Tibial nerve (tissue), 4 donors: ENCODE measurements at regions not wholly inside any gene's neighbourhood (a gene's known extent, or its start where the extent isn't known, plus 50 kb on each side); places are given as distances from the start of the nearest gene placed in this dataset.
A peak's percentile ranks its signal among the peaks of the same experiment; 100 is the strongest.

Experiments used
- DNase-seq, 2 donors: peaks; one replicate each; pipeline ENCODE4 v3.0.0-alpha.2; 2019; ENCODE audit warnings: low spot score in 2 of 2
- H3K27ac ChIP-seq, 4 donors: fragments of 200-600 bp; sonication (generic) in 3 of 4; one replicate each; pipeline ENCODE4 v1.5.1; 2017 to 2019; ENCODE audit warnings: mild to moderate bottlenecking in 1 of 4
- H3K27me3 ChIP-seq, 2 donors: fragments of 200-600 bp; sonication (generic) in 1 of 2; one replicate each; pipeline versions ENCODE4 v1.5.1 to v1.6.0; 2017 to 2019
- H3K36me3 ChIP-seq, 3 donors: fragments of 200-600 bp; sonication (generic); one replicate each; pipeline ENCODE4 v1.5.1; 2018 to 2019
- H3K4me1 ChIP-seq, 4 donors: fragments of 200-600 bp; sonication (generic) in 3 of 4; one replicate each; pipeline ENCODE4 v1.5.1; 2017 to 2019
- H3K4me3 ChIP-seq, 4 donors: fragments of 200-600 bp; sonication (generic) in 3 of 4; one replicate each; pipeline ENCODE4 v1.5.1; 2017 to 2019; ENCODE audit warnings: mild to moderate bottlenecking in 1 of 4, moderate library complexity in 1 of 4
- H3K9me3 ChIP-seq, 4 donors: fragments of 200-600 bp; sonication (generic) in 3 of 4; one replicate each; pipeline ENCODE4 v1.5.1; 2017 to 2019
- EP300 ChIP-seq, 2 donors: sonication (generic); formaldehyde crosslinking; IDR thresholded peaks; one replicate each; pipeline ENCODE4 v1.6.1; 2017; ENCODE audit warnings: antibody characterized with exemption in 2 of 2, mild to moderate bottlenecking in 1 of 2
- POLR2A ChIP-seq, 2 donors: fragments of 450-650 bp; IDR thresholded peaks; one replicate each; pipeline ENCODE4 v1.6.1; 2017; ENCODE audit warnings: antibody characterized with exemption in 2 of 2, mild to moderate bottlenecking in 2 of 2, moderate library complexity in 2 of 2
- WGBS, 2 donors: methylation state at CpG; one replicate each; pipeline ENCODE4 v1.1.5; 2018; 5-methylcytosine and 5-hydroxymethylcytosine counted together
- TF ChIP-seq, protein P1 (sequence below), 5 experiments: fragments of 200-600 bp in 3 of 5; fragments of 450-650 bp in 2 of 5; sonication (generic) in 3 of 5; IDR thresholded peaks; one replicate each; pipeline ENCODE4 v1.5.1; 2016 to 2019; ENCODE audit warnings: antibody characterized with exemption in 5 of 5, mild to moderate bottlenecking in 3 of 5, moderate library complexity in 2 of 5

DNA sequence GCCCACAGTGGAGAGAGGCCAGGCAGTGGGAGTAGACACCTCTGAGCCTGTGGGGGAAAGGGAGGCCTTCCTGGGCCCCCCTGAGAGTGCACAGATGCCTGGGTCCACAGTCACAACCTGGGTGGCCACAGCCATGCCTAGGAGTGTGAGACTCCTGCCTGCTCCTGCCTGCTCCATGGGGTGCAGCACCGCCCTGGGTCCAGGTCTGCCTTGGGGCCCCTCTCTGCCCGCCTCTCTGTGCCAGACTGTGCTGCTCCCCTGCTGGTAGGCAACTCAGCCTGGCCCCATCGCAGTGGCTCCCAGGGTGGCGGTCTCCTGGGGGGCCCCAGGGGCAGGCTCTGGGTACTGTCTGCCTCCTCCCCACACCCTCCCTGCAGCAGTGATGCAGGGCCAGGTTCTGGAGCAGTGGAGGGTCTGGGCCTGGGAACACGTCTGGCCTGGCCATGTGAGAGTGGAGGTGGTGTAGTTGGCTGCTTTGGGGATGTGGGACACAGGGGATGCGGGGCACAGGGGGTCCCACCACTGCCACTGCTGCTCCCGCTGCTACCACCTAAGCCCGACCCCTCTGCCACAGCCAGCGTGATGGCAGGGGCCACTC, 60.1 kb upstream of the DLX2 start:
- no peaks in the 10 kb centered on the region for H3K27me3 ChIP-seq
- whole genome bisulfite sequencing, 2 donors, result 91 to 96% methylated on average over 6 to 8 of the region's 9 CpGs
- no peak overlapping the region for H3K4me3 ChIP-seq
- TF ChIP-seq POLR2A (IDR thresholded peaks at IDR 0.05), result no peak
- no peak for TF ChIP-seq EP300 (IDR thresholded peaks at IDR 0.05)
- TF ChIP-seq, protein P1, sequence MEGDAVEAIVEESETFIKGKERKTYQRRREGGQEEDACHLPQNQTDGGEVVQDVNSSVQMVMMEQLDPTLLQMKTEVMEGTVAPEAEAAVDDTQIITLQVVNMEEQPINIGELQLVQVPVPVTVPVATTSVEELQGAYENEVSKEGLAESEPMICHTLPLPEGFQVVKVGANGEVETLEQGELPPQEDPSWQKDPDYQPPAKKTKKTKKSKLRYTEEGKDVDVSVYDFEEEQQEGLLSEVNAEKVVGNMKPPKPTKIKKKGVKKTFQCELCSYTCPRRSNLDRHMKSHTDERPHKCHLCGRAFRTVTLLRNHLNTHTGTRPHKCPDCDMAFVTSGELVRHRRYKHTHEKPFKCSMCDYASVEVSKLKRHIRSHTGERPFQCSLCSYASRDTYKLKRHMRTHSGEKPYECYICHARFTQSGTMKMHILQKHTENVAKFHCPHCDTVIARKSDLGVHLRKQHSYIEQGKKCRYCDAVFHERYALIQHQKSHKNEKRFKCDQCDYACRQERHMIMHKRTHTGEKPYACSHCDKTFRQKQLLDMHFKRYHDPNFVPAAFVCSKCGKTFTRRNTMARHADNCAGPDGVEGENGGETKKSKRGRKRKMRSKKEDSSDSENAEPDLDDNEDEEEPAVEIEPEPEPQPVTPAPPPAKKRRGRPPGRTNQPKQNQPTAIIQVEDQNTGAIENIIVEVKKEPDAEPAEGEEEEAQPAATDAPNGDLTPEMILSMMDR (IDR thresholded peaks at IDR 0.05), result no peak
- H3K9me3 ChIP-seq, result peaks cover 0 to 11% (median 0%) of the 10 kb centered on the region in 4 donors
- H3K36me3 ChIP-seq, result no peaks in the 10 kb centered on the region
- no peak for DNase-seq
- H3K27ac ChIP-seq, result no peak overlapping the region
- no peaks in the 10 kb centered on the region for H3K4me1 ChIP-seq

- TF ChIP-seq, protein P1 (IDR thresholded peaks at IDR 0.05), result no peak
- no peak for TF ChIP-seq EP300 (IDR thresholded peaks at IDR 0.05)
- no peak for TF ChIP-seq POLR2A (IDR thresholded peaks at IDR 0.05)
- no peaks in the 10 kb centered on the region for H3K27me3 ChIP-seq
- WGBS, 2 donors, result 65 to 79% methylated on average over 3 of the region's 3 CpGs
- peaks cover 0 to 12% (median 3%) of the 10 kb centered on the region in 4 donors for H3K4me1 ChIP-seq
- H3K9me3 ChIP-seq, result no peaks in the 10 kb centered on the region
- no peak overlapping the region for H3K4me3 ChIP-seq
- no peak overlapping the region for H3K27ac ChIP-seq
- H3K36me3 ChIP-seq, result no peaks in the 10 kb centered on the region
- DNase-seq, result no peak
Measured at GRCh38 chr2:172168917-172169346, 66.2 kb upstream of the DLX2 start.

DNA sequence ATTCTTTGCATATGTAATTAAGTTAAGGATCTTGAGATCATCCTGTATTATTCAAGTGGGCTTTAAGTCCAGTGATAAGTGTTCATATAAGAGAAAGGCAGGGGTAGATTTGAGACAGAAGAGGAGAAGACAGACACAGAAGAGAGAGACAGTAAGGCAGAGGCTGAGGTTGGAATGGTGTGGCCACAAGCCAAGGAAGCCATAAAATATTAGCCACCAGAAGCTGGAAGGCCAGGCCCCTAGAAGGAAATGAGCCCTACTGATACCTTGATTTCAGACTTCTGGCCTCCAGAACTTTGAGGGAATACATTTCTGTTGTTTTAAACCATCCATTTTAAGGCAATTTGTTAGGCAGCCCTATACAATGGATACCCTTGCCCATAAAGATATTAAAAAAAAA, 66.9 kb upstream of the DLX2 start:
- Histone ChIP-seq H3K36me3 (no peaks in the 10 kb centered on the region), H3K27ac (no peak overlapping the region), H3K4me3 (no peak overlapping the region), H3K27me3 (no peaks in the 10 kb centered on the region), H3K9me3 (no peaks in the 10 kb centered on the region), H3K4me1 (peaks cover 0 to 12% (median 3%) of the 10 kb centered on the region in 4 donors)
- no peak for DNase-seq
- TF ChIP-seq EP300 (IDR thresholded peaks at IDR 0.05), result no peak
- TF ChIP-seq, protein P1 (IDR thresholded peaks at IDR 0.05), result no peak
- TF ChIP-seq POLR2A (IDR thresholded peaks at IDR 0.05), result no peak

GRCh38 chr2:172172513-172173173, 69.9 kb upstream of the DLX2 start:
- peak overlapping the region; percentile 53 to 84 (median 60) for H3K27ac ChIP-seq
- H3K9me3 ChIP-seq, result no peaks in the 10 kb centered on the region
- H3K4me3 ChIP-seq, result peak overlapping the region; percentile 46 to 78 (median 60)
- H3K4me1 ChIP-seq, result peaks cover 0 to 12% (median 3%) of the 10 kb centered on the region in 4 donors
- DNase-seq, result peak; percentile 53 to 55
- no peaks in the 10 kb centered on the region for H3K27me3 ChIP-seq
- 2% methylated on average over 45 to 54 of the region's 58 CpGs for WGBS, 2 donors
- no peaks in the 10 kb centered on the region for H3K36me3 ChIP-seq
- peak in 1 of 2 donors; percentile 38 for TF ChIP-seq EP300 (IDR thresholded peaks at IDR 0.05)
- TF ChIP-seq, protein P1 (IDR thresholded peaks at IDR 0.05), result peak; percentile 72 to 96 (median 92)
- TF ChIP-seq POLR2A (IDR thresholded peaks at IDR 0.05), result no peak

DNA sequence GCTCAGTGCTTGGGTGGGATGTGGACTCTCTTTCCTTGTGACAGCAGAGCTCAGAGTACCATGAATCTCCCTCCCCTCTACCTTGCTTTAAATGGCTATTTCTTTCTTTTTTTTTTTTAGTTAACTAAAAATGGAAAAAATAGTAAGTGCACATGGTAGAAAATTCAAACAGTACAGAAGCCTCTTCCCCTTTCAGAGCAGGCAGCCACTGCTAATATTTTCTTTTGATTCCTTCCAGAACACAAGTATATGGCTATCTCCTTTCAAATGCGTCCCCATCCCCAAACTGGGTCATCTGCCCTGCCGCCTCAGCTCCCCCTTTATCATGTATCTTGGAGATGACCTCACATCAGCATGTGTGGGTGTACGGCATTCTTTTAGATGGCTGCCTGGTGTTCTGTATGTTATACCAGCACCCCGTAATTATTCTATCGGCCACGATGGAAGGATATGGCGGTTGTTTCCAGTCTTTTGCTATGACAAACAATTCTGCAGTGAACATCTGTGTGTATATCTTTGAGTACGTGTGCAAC, 70.5 kb upstream of the DLX2 start:
- WGBS, 2 donors, result 82 to 86% methylated on average over 8 of the region's 8 CpGs
- H3K4me1 ChIP-seq, result peaks cover 0 to 17% (median 3%) of the 10 kb centered on the region in 4 donors
- no peaks in the 10 kb centered on the region for H3K9me3 ChIP-seq
- H3K27me3 ChIP-seq, result no peaks in the 10 kb centered on the region
- H3K36me3 ChIP-seq, result no peaks in the 10 kb centered on the region
- no peak for DNase-seq
- H3K27ac ChIP-seq, result peak overlapping the region in 2 of 4 donors; percentile 55 to 84
- H3K4me3 ChIP-seq, result peak overlapping the region in 2 of 4 donors; percentile 51 to 70
- TF ChIP-seq EP300 (IDR thresholded peaks at IDR 0.05) (no peak), POLR2A (IDR thresholded peaks at IDR 0.05) (no peak)
- TF ChIP-seq, protein P1 (IDR thresholded peaks at IDR 0.05), result no peak
